Coronary artery (tissue), 2 donors: ENCODE measurements at regions not wholly inside any gene's neighbourhood (a gene's known extent, or its start where the extent isn't known, plus 50 kb on each side); places are given as distances from the start of the nearest gene placed in this dataset.

Source experiments
- DNase-seq: peaks from one replicate; pipeline ENCODE4 v3.0.0-alpha.2; 2017; ENCODE audit warnings: low spot score
- H3K27ac ChIP-seq, 2 donors: fragments of 200-600 bp; sonication (generic); one replicate each; pipeline ENCODE4 v1.5.1; 2016 to 2019
- H3K4me3 ChIP-seq: fragments of 200-600 bp; sonication (generic); 2 replicates; pipeline ENCODE4 v1.5.1; 2016; ENCODE audit warnings: mild to moderate bottlenecking, moderate library complexity
- TF ChIP-seq, protein P1 (sequence below): fragments of 200-600 bp; sonication (generic); IDR thresholded peaks from one replicate; pipeline ENCODE4 v1.5.1; 2019; ENCODE audit warnings: antibody characterized with exemption

DNA sequence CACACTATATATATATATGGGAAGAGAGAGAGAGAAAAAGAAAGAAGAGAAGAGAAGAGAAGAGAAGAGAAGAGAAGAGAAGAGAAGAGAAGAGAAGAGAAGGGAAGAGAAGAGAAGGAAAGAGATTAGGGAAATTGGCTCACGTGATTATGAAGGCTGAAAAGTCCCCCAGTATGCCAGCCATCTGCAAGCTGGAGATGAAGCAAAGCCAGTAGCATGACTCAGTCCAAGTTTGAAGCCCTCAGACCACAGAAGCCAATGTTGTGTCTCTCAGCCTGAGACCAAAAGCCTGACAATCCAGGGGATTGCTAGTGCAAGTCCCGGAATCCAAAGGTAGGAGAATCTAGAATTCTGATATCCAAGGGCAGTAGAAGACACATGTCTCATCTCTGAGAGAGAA lies 206.3 kb upstream of the PRSS1 start:
- H3K27ac ChIP-seq: no peak overlapping the region
- DNase-seq: no peak
- H3K4me3 ChIP-seq: no peak overlapping the region
- TF ChIP-seq, protein P1, sequence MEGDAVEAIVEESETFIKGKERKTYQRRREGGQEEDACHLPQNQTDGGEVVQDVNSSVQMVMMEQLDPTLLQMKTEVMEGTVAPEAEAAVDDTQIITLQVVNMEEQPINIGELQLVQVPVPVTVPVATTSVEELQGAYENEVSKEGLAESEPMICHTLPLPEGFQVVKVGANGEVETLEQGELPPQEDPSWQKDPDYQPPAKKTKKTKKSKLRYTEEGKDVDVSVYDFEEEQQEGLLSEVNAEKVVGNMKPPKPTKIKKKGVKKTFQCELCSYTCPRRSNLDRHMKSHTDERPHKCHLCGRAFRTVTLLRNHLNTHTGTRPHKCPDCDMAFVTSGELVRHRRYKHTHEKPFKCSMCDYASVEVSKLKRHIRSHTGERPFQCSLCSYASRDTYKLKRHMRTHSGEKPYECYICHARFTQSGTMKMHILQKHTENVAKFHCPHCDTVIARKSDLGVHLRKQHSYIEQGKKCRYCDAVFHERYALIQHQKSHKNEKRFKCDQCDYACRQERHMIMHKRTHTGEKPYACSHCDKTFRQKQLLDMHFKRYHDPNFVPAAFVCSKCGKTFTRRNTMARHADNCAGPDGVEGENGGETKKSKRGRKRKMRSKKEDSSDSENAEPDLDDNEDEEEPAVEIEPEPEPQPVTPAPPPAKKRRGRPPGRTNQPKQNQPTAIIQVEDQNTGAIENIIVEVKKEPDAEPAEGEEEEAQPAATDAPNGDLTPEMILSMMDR: no peak

DNA sequence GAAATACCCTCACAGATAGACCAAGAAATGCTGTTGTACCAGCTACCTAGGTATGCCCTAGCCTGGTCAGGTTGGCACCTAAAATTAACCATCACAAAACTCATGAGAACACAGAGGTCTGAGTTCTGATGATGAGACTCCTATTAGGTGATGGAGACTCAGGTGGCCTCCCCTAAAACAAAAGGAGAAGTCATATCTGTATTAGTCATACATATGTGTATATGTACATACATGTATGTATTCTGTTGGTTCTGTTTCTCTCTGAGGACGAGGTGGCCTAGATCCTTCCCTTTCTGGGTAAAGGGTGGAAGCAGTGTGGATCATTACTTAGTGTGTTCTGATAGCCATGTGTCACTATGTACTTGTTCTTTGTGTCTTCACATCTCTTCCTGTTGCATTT lies 207.2 kb upstream of the PRSS1 start:
- TF ChIP-seq, protein P1: no peak
- no peak for DNase-seq
- no peak overlapping the region for H3K27ac ChIP-seq
- H3K4me3 ChIP-seq: no peak overlapping the region

DNA sequence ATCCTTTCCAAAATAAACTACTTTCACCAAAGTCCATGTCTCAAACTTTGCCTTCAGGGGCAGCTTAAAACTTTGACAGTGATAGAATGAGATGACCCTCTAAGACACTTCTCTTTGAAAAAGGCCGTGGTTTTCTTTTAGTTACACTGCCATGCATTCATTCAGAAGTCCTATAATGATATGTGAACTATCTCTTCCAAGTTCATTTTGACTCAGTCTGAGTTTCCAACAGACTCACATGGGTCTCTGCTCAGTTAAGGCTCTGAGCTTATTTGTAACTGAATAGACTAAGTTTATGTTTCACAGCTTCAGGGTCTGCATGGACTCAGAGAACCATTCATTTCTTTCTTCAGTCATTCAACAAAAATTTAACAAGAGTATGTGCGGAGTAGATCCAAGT lies 208.9 kb upstream of the PRSS1 start:
- no peak for DNase-seq
- TF ChIP-seq, protein P1: no peak
- H3K4me3 ChIP-seq: no peak overlapping the region
- H3K27ac ChIP-seq: no peak overlapping the region

DNA sequence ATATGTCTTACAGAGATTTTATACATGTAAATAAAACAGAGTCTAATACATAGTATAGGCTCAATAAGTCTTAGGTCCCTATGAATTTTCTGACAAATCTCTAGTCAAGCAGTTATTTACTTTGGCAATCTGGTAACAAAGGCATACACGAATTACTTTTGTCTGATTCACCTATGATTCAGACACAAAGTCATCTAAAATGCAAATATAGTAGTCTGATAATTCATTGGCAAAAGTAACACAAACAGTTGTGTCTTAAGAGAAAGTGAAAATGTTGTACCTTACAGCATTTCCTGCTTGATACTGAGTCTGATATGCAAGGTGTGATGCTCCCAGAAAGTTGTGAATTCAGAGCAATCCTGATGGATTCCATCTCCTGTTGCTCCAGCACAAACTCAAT lies 209.4 kb upstream of the PRSS1 start:
- no peak for DNase-seq
- TF ChIP-seq, protein P1: no peak
- Histone ChIP-seq H3K27ac (no peak overlapping the region), H3K4me3 (no peak overlapping the region)

DNA sequence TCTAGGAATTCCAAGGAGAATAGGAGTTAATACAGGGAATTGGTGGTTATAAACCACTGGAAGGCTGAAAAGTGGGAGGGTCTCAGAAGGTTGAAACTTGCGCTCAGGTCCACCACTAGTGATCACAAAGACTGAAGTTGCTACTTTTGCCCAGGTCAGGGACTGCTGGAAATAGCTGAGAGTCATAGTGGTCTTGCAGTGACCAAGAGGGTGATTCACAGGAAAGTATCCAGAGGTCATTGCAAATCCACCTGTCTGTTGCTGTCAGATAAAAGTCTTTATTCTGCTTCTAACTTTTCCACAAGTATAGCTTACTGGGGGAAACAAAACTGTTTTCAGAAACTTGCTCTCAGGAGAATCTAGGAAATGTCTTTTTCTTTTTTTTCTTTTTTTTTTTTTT lies 211.5 kb upstream of the PRSS1 start:
- TF ChIP-seq, protein P1: no peak
- Histone ChIP-seq H3K27ac (no peak overlapping the region), H3K4me3 (no peak overlapping the region)
- no peak for DNase-seq

DNA sequence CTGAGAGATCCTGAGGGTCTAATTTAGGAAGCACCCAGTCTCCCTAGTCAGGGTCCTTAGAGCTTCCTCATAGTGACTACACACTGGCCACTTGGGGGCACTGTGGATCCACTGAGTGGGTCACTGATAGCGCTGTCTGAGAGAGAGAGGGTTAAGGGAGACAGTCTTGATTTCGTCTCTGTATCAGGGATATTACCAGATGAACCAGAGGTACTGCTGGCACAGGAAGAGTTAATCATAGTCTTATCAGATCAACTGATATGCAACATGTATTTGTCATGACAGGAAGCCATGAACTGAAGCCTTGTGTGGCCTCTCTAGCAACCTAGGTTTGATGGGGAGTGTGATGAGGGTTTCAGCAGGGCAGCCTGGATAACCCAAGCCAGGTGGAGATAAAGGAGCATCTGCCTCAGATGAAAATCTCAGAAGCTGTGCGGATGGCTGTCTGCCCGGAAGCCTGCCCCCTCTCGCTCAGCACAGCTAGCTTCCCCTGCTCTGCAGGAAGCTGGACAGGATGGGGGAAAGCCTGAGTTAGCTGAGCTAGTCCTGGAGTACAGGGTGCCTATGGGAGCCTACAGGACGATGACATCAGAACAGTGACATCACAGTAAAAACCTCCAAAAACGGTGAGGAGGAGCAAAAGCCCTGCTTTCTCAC lies 214.0 kb upstream of the PRSS1 start:
- DNase-seq: no peak
- no peak overlapping the region for H3K27ac ChIP-seq
- TF ChIP-seq, protein P1: peak; percentile 27
- no peak overlapping the region for H3K4me3 ChIP-seq

DNA sequence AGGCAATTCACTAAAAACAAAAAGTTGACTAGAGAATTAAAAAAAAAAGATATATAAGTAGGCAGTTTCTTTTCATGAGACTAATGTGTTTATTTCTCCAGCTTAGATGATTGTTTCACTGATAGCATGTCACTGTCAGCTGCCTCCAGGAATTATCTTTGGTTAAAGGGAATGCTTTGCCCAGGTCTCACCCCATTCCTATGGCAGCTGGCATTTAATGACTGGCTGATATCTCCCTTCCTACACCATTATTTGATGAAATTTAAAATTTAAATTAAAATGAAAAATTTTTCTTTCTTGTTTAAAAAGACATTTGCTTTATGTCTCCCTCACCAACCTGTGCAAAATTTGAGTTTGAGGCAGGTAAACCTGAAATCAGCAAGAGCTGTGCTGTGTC lies 214.5 kb upstream of the PRSS1 start:
- TF ChIP-seq, protein P1: no peak
- DNase-seq: no peak
- Histone ChIP-seq H3K4me3 (no peak overlapping the region), H3K27ac (no peak overlapping the region)
